Glutamatergic neuron (in vitro differentiated cells): ENCODE measurements at regions not wholly inside any gene's neighbourhood (a gene's known extent, or its start where the extent isn't known, plus 50 kb on each side); places are given as distances from the start of the nearest gene placed in this dataset.

ENCODE experiments used
- DNase-seq: peaks from one replicate; pipeline ENCODE4 v3.0.0; 2022
- H3K27ac Mint-ChIP-seq: one replicate; pipeline ENCODE4 v1.8.0; 2020; ENCODE audit warnings: mild to moderate bottlenecking, mixed read lengths, inconsistent platforms; ENCODE audit not compliant: unreplicated experiment
- H3K27me3 Mint-ChIP-seq: one replicate; pipeline ENCODE4 v1.8.0; 2020; ENCODE audit warnings: mild to moderate bottlenecking, moderate library complexity, mixed read lengths, inconsistent platforms; ENCODE audit not compliant: unreplicated experiment
- H3K36me3 Mint-ChIP-seq: one replicate; pipeline ENCODE4 v1.8.0; 2020; ENCODE audit warnings: mild to moderate bottlenecking, mixed read lengths, inconsistent platforms; ENCODE audit not compliant: unreplicated experiment
- H3K4me1 Mint-ChIP-seq: one replicate; pipeline ENCODE4 v1.8.0; 2020; ENCODE audit warnings: mild to moderate bottlenecking, low read depth, mixed read lengths, inconsistent platforms; ENCODE audit not compliant: unreplicated experiment
- H3K4me3 Mint-ChIP-seq: one replicate; pipeline ENCODE4 v1.8.0; 2020; ENCODE audit warnings: mild to moderate bottlenecking, mixed read lengths, inconsistent platforms; ENCODE audit not compliant: unreplicated experiment
- H3K9me3 Mint-ChIP-seq: one replicate; pipeline ENCODE4 v1.8.0; 2020; ENCODE audit warnings: mild to moderate bottlenecking, moderate library complexity, mixed read lengths, inconsistent platforms; ENCODE audit not compliant: unreplicated experiment
- TF ChIP-seq, protein P1 (sequence below): fragments of 200-600 bp; sonication (generic); IDR thresholded peaks from one replicate; pipeline ENCODE4 v1.5.0; 2021; ENCODE audit not compliant: partially characterized antibody, unreplicated experiment

DNA sequence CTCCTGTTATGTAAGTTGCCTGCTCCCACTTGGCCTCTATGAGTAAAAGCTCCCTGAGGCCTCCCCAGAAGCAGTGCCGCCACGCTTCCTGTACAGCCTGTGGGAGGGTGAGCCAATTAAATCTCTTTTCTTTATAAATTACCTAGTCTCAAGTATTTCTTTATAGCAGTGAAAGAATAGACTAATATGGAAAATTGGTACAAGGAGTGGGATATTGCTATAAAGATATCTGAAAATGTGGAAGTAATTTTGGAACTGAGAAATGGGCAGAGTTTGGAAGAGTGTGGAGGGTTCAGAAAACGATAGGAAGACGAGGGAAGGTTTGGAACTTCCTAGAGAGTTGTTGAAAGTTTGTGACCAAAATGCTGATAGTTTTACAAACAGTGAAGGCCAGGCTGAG, 572.3 kb downstream of the MATN1 start:
- H3K36me3 Mint-ChIP-seq = peaks cover 14% of the 10 kb centered on the region
- peaks cover 8% of the 10 kb centered on the region for H3K9me3 Mint-ChIP-seq
- H3K27ac Mint-ChIP-seq = no peak overlapping the region
- TF ChIP-seq, protein P1, sequence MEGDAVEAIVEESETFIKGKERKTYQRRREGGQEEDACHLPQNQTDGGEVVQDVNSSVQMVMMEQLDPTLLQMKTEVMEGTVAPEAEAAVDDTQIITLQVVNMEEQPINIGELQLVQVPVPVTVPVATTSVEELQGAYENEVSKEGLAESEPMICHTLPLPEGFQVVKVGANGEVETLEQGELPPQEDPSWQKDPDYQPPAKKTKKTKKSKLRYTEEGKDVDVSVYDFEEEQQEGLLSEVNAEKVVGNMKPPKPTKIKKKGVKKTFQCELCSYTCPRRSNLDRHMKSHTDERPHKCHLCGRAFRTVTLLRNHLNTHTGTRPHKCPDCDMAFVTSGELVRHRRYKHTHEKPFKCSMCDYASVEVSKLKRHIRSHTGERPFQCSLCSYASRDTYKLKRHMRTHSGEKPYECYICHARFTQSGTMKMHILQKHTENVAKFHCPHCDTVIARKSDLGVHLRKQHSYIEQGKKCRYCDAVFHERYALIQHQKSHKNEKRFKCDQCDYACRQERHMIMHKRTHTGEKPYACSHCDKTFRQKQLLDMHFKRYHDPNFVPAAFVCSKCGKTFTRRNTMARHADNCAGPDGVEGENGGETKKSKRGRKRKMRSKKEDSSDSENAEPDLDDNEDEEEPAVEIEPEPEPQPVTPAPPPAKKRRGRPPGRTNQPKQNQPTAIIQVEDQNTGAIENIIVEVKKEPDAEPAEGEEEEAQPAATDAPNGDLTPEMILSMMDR = no peak
- no peak overlapping the region for H3K4me3 Mint-ChIP-seq
- no peak for DNase-seq
- no peaks in the 10 kb centered on the region for H3K4me1 Mint-ChIP-seq
- H3K27me3 Mint-ChIP-seq = peaks cover 4% of the 10 kb centered on the region

DNA sequence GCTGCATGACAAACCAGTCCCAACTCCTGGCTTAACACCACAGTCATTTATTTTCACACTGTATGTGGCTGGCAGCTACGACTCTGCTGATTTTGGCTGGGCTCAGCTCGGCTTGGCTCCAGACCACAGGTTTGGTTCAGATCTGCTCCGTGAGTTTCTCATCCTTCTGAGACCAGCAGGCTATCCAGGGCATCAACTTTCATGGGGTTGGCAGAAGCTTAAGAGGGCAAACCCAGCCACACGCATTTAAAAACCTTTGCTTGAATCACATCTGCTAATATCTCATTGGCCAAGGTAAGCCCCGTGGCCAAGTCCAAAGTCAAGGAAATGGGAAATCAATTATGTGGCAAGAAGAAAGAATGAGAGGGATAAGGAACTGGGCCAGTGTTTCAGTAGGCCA, 574.2 kb downstream of the MATN1 start:
- Mint-ChIP-seq H3K36me3 (peaks cover 14% of the 10 kb centered on the region), H3K4me3 (no peak overlapping the region), H3K4me1 (no peaks in the 10 kb centered on the region), H3K9me3 (peaks cover 4% of the 10 kb centered on the region), H3K27ac (no peak overlapping the region), H3K27me3 (peaks cover 4% of the 10 kb centered on the region)
- no peak for DNase-seq
- TF ChIP-seq, protein P1 = no peak

DNA sequence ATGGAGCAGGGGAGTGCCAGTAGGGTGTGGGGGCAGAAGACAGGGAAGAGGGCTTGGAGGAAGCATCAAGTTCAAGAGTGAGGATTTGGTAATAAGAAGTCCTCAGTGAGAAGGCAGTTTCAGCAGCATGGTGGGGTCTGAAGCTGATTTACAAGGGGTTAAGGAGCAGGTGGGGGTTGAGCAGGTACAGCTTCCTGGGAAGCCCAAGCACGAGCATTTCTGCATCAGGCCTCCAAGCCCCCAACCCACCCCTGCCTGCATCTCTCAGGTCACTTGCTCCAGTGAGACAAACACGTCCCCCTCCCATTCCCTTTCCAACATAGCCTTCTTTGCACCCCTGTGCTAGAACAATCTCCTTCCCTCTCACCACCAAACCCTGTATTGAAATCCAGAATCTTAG, 574.7 kb downstream of the MATN1 start:
- Mint-ChIP-seq H3K36me3 (peaks cover 14% of the 10 kb centered on the region), H3K4me3 (no peak overlapping the region), H3K27ac (no peak overlapping the region), H3K27me3 (peaks cover 4% of the 10 kb centered on the region), H3K4me1 (no peaks in the 10 kb centered on the region), H3K9me3 (peaks cover 8% of the 10 kb centered on the region)
- no peak for DNase-seq
- TF ChIP-seq, protein P1 = no peak

DNA sequence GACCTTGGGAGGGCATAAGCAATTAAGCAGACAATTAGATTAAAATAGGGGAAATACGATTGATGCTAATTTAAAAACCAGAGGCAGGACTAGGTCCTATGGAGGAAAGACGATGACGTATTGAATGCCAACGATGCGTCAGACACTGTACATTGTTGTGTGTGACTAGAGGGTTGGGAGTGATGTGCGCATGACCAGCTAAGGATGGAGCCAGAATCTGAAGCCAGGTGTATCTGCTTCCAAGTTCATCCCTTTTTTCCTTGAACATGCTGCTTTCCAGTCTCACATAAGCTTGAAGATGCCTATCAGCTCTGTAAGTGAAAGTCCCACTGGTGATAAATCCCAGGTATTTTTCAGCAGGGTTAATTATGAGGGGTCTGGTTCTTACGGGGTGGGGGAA, 576.2 kb downstream of the MATN1 start:
- TF ChIP-seq, protein P1 = no peak
- Mint-ChIP-seq H3K36me3 (peaks cover 7% of the 10 kb centered on the region), H3K4me1 (no peaks in the 10 kb centered on the region), H3K27me3 (peaks cover 2% of the 10 kb centered on the region), H3K27ac (no peak overlapping the region), H3K4me3 (no peak overlapping the region), H3K9me3 (peaks cover 8% of the 10 kb centered on the region)
- no peak for DNase-seq

DNA sequence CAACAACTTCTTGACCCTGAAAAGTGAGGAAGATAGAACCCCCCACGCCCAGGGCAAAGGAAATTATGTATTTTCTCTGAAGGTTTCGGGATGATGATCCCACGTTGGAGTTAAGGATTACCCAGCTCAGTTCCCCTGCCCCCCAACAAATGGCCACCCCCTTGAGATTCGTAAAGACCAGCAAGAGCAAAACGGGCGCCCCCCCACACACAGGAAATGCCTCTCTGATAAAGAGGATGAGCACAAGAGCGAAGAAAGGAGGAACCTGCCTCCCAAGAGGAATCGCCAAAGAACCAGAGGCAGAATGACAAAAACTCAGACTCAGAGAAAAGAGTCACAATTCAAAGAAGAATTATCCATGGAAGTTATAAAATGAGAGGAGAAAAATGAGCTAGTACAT, 576.9 kb downstream of the MATN1 start:
- H3K27ac Mint-ChIP-seq = no peak overlapping the region

More for the DNA sequence above, 576.9 kb downstream of the MATN1 start:
- TF ChIP-seq, protein P1 = no peak
- H3K4me1 Mint-ChIP-seq = no peaks in the 10 kb centered on the region
- DNase-seq = no peak
- H3K9me3 Mint-ChIP-seq = peaks cover 8% of the 10 kb centered on the region
- no peak overlapping the region for H3K4me3 Mint-ChIP-seq
- H3K36me3 Mint-ChIP-seq = peaks cover 5% of the 10 kb centered on the region
- peaks cover 2% of the 10 kb centered on the region for H3K27me3 Mint-ChIP-seq
